ENCODE measurements at regions not wholly inside any gene's neighbourhood (a gene's known extent, or its start where the extent isn't known, plus 50 kb on each side); places are given as distances from the start of the nearest gene placed in this dataset.
A peak's percentile ranks its signal among the peaks of the same experiment; 100 is the strongest.

- TF ChIP-seq TSHZ2 (CRISPR knock-in tag; IDR thresholded peaks at IDR 0.05) (no peak), ZFP30 (CRISPR knock-in tag; IDR thresholded peaks at IDR 0.05) (no peak), RARB (CRISPR knock-in tag; IDR thresholded peaks at IDR 0.05) (no peak), ISL1 (CRISPR knock-in tag; IDR thresholded peaks at IDR 0.05) (no peak), ZNF8 (CRISPR knock-in tag; IDR thresholded peaks at IDR 0.05) (no peak), ARNTL (CRISPR knock-in tag; IDR thresholded peaks at IDR 0.05; ENCODE audit: borderline replicate concordance, low read depth) (no peak)
Observed at GRCh38 chr14:50015716-50016115, 100.7 kb downstream of the VCPKMT start (continued).

GRCh38 chr14:50018201-50018932 lies 98.0 kb downstream of the VCPKMT start:
- peak; percentile 70 for ATAC-seq
- TF ChIP-seq SNAI2 (CRISPR knock-in tag; IDR thresholded peaks at IDR 0.05) (no peak), ZFP30 (CRISPR knock-in tag; IDR thresholded peaks at IDR 0.05) (no peak), BACH2 (CRISPR knock-in tag; IDR thresholded peaks at IDR 0.05; ENCODE audit: borderline replicate concordance) (no peak), ISL1 (CRISPR knock-in tag; IDR thresholded peaks at IDR 0.05) (peak; percentile 33; the same call in 1 of the 2 replicates)

- ATAC-seq, result no peak
- TF ChIP-seq TSHZ2 (CRISPR knock-in tag; IDR thresholded peaks at IDR 0.05) (no peak), POU6F1 (CRISPR knock-in tag; IDR thresholded peaks at IDR 0.05; ENCODE audit: borderline replicate concordance, low read depth) (no peak), CREB5 (CRISPR knock-in tag; IDR thresholded peaks at IDR 0.05; ENCODE audit: low read depth) (no peak), TCF4 (CRISPR knock-in tag; IDR thresholded peaks at IDR 0.05; ENCODE audit: borderline replicate concordance) (no peak), CSRNP3 (CRISPR knock-in tag; IDR thresholded peaks at IDR 0.05) (no peak), ZNF70 (CRISPR knock-in tag; IDR thresholded peaks at IDR 0.05) (no peak), ESRRG (CRISPR knock-in tag; IDR thresholded peaks at IDR 0.05) (no peak)
Observed at GRCh38 chr14:50018933-50019210, 97.5 kb downstream of the VCPKMT start.

- no peak for TF ChIP-seq TSHZ2 (CRISPR knock-in tag; IDR thresholded peaks at IDR 0.05)
Observed at GRCh38 chr14:50020184-50020583, 96.2 kb downstream of the VCPKMT start.

More at GRCh38 chr14:50020184-50020583, 96.2 kb downstream of the VCPKMT start:
- ATAC-seq, result no peak
